Stimulated activated CD4-positive, alpha-beta T cell treated with anti-CD3 and anti-CD28 coated beads, Interleukin-12 subunit alpha, Interleukin-12 subunit beta, amount 100 ng/mL, for 48 hours (primary cell): ENCODE measurements at regions not wholly inside any gene's neighbourhood (a gene's known extent, or its start where the extent isn't known, plus 50 kb on each side); places are given as distances from the start of the nearest gene placed in this dataset.
"Not testable (repeated sequence)": the region's sequence is repeated elsewhere in the genome, so short reads cannot be mapped to it uniquely, and the experiment has no call there.

Experiments used
- DNase-seq, 3 donors: peaks; one replicate each; pipeline ENCODE4 v3.0.0-alpha.2; 2020; ENCODE audit warnings: low read depth in 2 of 3, low spot score in 1 of 3

GRCh38 chr1:105533996-105534395 lies 1522.5 kb upstream of the PRMT6 start:
- DNase-seq: no peak

GRCh38 chr1:105544475-105544874 lies 1512.0 kb upstream of the PRMT6 start:
- DNase-seq: no peak

GRCh38 chr1:105556266-105556665 lies 1500.2 kb upstream of the PRMT6 start:
- DNase-seq: no peak

GRCh38 chr1:105558023-105558422 lies 1498.5 kb upstream of the PRMT6 start:
- no peak for DNase-seq

- no peak for DNase-seq
These were observed 1491.5 kb upstream of the PRMT6 start for GRCh38 chr1:105565006-105565405.

GRCh38 chr1:105585791-105586190 lies 1470.7 kb upstream of the PRMT6 start:
- no peak for DNase-seq

GRCh38 chr1:105591681-105592080 lies 1464.8 kb upstream of the PRMT6 start:
- DNase-seq: no peak

- DNase-seq: no peak
These were observed 1447.8 kb upstream of the PRMT6 start for GRCh38 chr1:105608713-105609112.

- no peak for DNase-seq
These were observed 1430.0 kb upstream of the PRMT6 start for GRCh38 chr1:105626276-105626987.

- not testable (repeated sequence) for DNase-seq
These were observed 1425.2 kb upstream of the PRMT6 start for GRCh38 chr1:105631153-105631744.

GRCh38 chr1:105632342-105633196 lies 1423.9 kb upstream of the PRMT6 start:
- DNase-seq: no peak

- no peak for DNase-seq
These were observed 1420.4 kb upstream of the PRMT6 start for GRCh38 chr1:105636052-105636451.

- no peak for DNase-seq
These were observed 1415.1 kb upstream of the PRMT6 start for GRCh38 chr1:105641407-105641806.

- no peak for DNase-seq
These were observed 1404.4 kb upstream of the PRMT6 start for GRCh38 chr1:105652109-105652508.

- no peak for DNase-seq
These were observed 1401.4 kb upstream of the PRMT6 start for GRCh38 chr1:105655032-105655431.

GRCh38 chr1:105664495-105664894 lies 1392.0 kb upstream of the PRMT6 start:
- DNase-seq: no peak

GRCh38 chr1:105678334-105678733 lies 1378.1 kb upstream of the PRMT6 start:
- no peak for DNase-seq

- no peak for DNase-seq
These were observed 1371.8 kb upstream of the PRMT6 start for GRCh38 chr1:105684714-105685113.

- DNase-seq: no peak
These were observed 1370.4 kb upstream of the PRMT6 start for GRCh38 chr1:105686026-105686425.

- DNase-seq: no peak
These were observed 1369.4 kb upstream of the PRMT6 start for GRCh38 chr1:105686874-105687690.

- no peak for DNase-seq
These were observed 1355.8 kb upstream of the PRMT6 start for GRCh38 chr1:105700723-105701122.
